ENCODE measurements at regions not wholly inside any gene's neighbourhood (a gene's known extent, or its start where the extent isn't known, plus 50 kb on each side); places are given as distances from the start of the nearest gene placed in this dataset.

DNA sequence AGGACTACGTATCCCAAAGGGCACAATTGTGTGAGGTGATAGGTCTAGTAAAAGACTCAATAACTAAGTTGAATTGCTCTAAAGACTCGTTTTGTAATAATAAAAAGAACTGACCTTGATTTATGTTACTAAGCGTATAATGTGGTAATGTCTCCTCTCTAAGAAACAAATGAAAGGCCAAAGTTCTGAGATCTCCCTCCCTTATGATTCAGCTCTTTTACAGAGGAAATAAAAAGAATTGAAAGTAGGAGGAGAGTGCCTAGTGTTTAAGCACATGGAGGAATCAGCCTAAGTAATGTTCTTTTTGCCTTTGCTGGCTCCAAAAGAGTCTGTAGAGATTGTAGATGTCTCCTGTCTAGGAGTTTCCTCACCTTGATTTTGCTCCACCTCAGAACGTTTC lies 98.0 kb downstream of the ARL4A start:
- WGBS, 3 donors = 83 to 92% (median 85%) methylated on average over 4 of the region's 4 CpGs
- Histone ChIP-seq H3K36me3 (ENCODE audit: insufficient read depth in 1 of 2, low read depth in 1 of 2) (no peaks in the 10 kb centered on the region), H3K4me3 (no peak overlapping the region)

GRCh38 chr7:12786494-12786893 lies 99.1 kb downstream of the ARL4A start:
- DNase-seq = no peak
- no peak for TF ChIP-seq CTCF (IDR thresholded peaks at IDR 0.05)
- ATAC-seq = no peak
- Histone ChIP-seq H3K27me3 (ENCODE audit: insufficient read depth in 3 of 3, low read length in 2 of 3) (no peaks in the 10 kb centered on the region), H3K36me3 (ENCODE audit: insufficient read depth in 1 of 2, low read depth in 1 of 2) (no peaks in the 10 kb centered on the region), H3K27ac (no peak overlapping the region), H3K4me1 (no peaks in the 10 kb centered on the region), H3K9me3 (no peaks in the 10 kb centered on the region), H3K4me3 (no peak overlapping the region)
- 51 to 71% (median 61%) methylated on average over 4 of the region's 4 CpGs for WGBS, 3 donors
- intact Hi-C loops (cut with DNase I) = no loop called here

More for the DNA sequence above, 98.0 kb downstream of the ARL4A start:
- DNase-seq = no peak
- Histone ChIP-seq H3K4me1 (no peaks in the 10 kb centered on the region), H3K27me3 (ENCODE audit: insufficient read depth in 3 of 3, low read length in 2 of 3) (no peaks in the 10 kb centered on the region), H3K9me3 (no peaks in the 10 kb centered on the region), H3K27ac (no peak overlapping the region)
- intact Hi-C loops (cut with DNase I) = no loop called here
- TF ChIP-seq CTCF (IDR thresholded peaks at IDR 0.05) = no peak
- ATAC-seq = no peak

GRCh38 chr7:12788171-12788570 lies 100.7 kb downstream of the ARL4A start:
- Histone ChIP-seq H3K4me1 (no peaks in the 10 kb centered on the region), H3K27ac (no peak overlapping the region), H3K27me3 (ENCODE audit: insufficient read depth in 3 of 3, low read length in 2 of 3) (no peaks in the 10 kb centered on the region), H3K36me3 (ENCODE audit: insufficient read depth in 1 of 2, low read depth in 1 of 2) (no peaks in the 10 kb centered on the region), H3K4me3 (no peak overlapping the region), H3K9me3 (no peaks in the 10 kb centered on the region)
- 39 to 85% (median 69%) methylated on average over 2 of the region's 2 CpGs for WGBS, 3 donors
- TF ChIP-seq CTCF (IDR thresholded peaks at IDR 0.05) = no peak
- ATAC-seq = no peak
- intact Hi-C loops (cut with DNase I) = no loop called here
- DNase-seq = no peak

DNA sequence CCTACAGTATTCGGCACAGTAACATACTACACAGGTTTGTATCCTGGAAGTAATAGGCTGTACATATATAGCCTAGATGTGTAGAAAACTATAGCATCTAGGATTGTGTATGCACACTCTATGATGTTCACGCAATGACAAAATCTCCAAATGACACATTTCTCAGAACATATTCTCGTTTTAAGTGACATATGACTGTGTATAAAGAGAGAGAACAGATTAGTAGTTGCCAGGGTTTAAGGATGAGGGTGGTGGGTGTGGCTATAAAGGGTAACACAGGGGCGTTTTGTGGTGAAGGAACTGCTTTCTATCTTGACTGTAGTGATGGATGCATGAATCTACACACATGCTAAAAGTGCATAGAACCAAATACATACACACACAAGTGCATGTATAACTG lies 101.2 kb downstream of the ARL4A start:
- H3K9me3 ChIP-seq = no peaks in the 10 kb centered on the region
- DNase-seq (no peak), ATAC-seq (no peak)
- no peaks in the 10 kb centered on the region for H3K4me1 ChIP-seq
- H3K36me3 ChIP-seq (ENCODE audit: insufficient read depth in 1 of 2, low read depth in 1 of 2) = no peaks in the 10 kb centered on the region
- H3K4me3 ChIP-seq = no peak overlapping the region
- no peak overlapping the region for H3K27ac ChIP-seq
- no peaks in the 10 kb centered on the region for H3K27me3 ChIP-seq (ENCODE audit: insufficient read depth in 3 of 3, low read length in 2 of 3)
- intact Hi-C loops (cut with DNase I) = no loop called here
- 76 to 91% (median 79%) methylated on average over 4 of the region's 4 CpGs for WGBS, 3 donors
- TF ChIP-seq CTCF (IDR thresholded peaks at IDR 0.05) = no peak

- TF ChIP-seq CTCF (IDR thresholded peaks at IDR 0.05) = no peak
- ATAC-seq = no peak
- H3K4me3 ChIP-seq = no peak overlapping the region
Measured at GRCh38 chr7:12794722-12795302, 107.4 kb downstream of the ARL4A start.

More at GRCh38 chr7:12794722-12795302, 107.4 kb downstream of the ARL4A start:
- WGBS, 3 donors = 78 to 97% (median 97%) methylated on average over 3 of the region's 3 CpGs
- DNase-seq = no peak
- Histone ChIP-seq H3K9me3 (no peaks in the 10 kb centered on the region), H3K27me3 (ENCODE audit: insufficient read depth in 3 of 3, low read length in 2 of 3) (no peaks in the 10 kb centered on the region), H3K36me3 (ENCODE audit: insufficient read depth in 1 of 2, low read depth in 1 of 2) (no peaks in the 10 kb centered on the region), H3K27ac (no peak overlapping the region), H3K4me1 (no peaks in the 10 kb centered on the region)
- intact Hi-C loops (cut with DNase I) = no loop called here

All from psoas muscle (tissue), 7 donors.